Adrenal gland (tissue), 5 donors: ENCODE measurements at regions not wholly inside any gene's neighbourhood (a gene's known extent, or its start where the extent isn't known, plus 50 kb on each side); places are given as distances from the start of the nearest gene placed in this dataset.

Source experiments
- POLR2A ChIP-seq, 2 donors: fragments of 450-650 bp; IDR thresholded peaks; one replicate each; pipeline ENCODE4 v1.6.1; 2017; ENCODE audit warnings: antibody characterized with exemption in 2 of 2, mild to moderate bottlenecking in 2 of 2, moderate library complexity in 1 of 2
- TF ChIP-seq, protein P1 (sequence below), 6 experiments: fragments of 450-650 bp in 4 of 6; fragments of 200-600 bp in 2 of 6; sonication (generic) in 1 of 6; IDR thresholded peaks; 1 replicate in 5 of 6; 2 replicates in 1 of 6; pipeline versions ENCODE4 v1.5.1 to v1.8.0; 2016 to 2021; ENCODE audit warnings: antibody characterized with exemption in 6 of 6, mild to moderate bottlenecking in 2 of 6, moderate library complexity in 1 of 6
- donor health status: DM: no; HTN: no; CAD: no.

- TF ChIP-seq POLR2A (IDR thresholded peaks at IDR 0.05): no peak
- TF ChIP-seq, protein P1, sequence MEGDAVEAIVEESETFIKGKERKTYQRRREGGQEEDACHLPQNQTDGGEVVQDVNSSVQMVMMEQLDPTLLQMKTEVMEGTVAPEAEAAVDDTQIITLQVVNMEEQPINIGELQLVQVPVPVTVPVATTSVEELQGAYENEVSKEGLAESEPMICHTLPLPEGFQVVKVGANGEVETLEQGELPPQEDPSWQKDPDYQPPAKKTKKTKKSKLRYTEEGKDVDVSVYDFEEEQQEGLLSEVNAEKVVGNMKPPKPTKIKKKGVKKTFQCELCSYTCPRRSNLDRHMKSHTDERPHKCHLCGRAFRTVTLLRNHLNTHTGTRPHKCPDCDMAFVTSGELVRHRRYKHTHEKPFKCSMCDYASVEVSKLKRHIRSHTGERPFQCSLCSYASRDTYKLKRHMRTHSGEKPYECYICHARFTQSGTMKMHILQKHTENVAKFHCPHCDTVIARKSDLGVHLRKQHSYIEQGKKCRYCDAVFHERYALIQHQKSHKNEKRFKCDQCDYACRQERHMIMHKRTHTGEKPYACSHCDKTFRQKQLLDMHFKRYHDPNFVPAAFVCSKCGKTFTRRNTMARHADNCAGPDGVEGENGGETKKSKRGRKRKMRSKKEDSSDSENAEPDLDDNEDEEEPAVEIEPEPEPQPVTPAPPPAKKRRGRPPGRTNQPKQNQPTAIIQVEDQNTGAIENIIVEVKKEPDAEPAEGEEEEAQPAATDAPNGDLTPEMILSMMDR (IDR thresholded peaks at IDR 0.05): no peak
Observed at GRCh38 chr3:70818145-70818544, 505.7 kb upstream of the MDFIC2 start.
